ENCODE measurements at regions not wholly inside any gene's neighbourhood (a gene's known extent, or its start where the extent isn't known, plus 50 kb on each side); places are given as distances from the start of the nearest gene placed in this dataset.

GRCh38 chr11:91800208-91800914, 424.3 kb upstream of the FAT3 start:
- H4K91ac ChIP-seq (ENCODE audit: low read length) = no peak overlapping the region
- peak overlapping the region; percentile 6 for H2AK5ac ChIP-seq (ENCODE audit: low read length, severe bottlenecking)
- no peak overlapping the region for H2BK12ac ChIP-seq (ENCODE audit: low read length in 2 of 2)
- H3K4me3 ChIP-seq (ENCODE audit: insufficient read depth in 1 of 2, low read depth in 1 of 2, low read length in 2 of 2) = no peak overlapping the region
- H3K23ac ChIP-seq (ENCODE audit: low read length in 2 of 2) = no peak overlapping the region
- H3K9ac ChIP-seq (ENCODE audit: low read length) = no peak overlapping the region
- H4K8ac ChIP-seq (ENCODE audit: low read length) = no peak overlapping the region
- H3K27me3 ChIP-seq (ENCODE audit: control insufficient read depth in 1 of 2, insufficient read depth in 1 of 2, low read length in 2 of 2) = peaks cover 0 to 21% of the 10 kb centered on the region in 2 experiments
- H3K27ac ChIP-seq (ENCODE audit: low read length, poor library complexity, severe bottlenecking) = no peak overlapping the region
- H2BK15ac ChIP-seq (ENCODE audit: low read depth, poor library complexity, severe bottlenecking) = no peak overlapping the region
- H3K4ac ChIP-seq (ENCODE audit: low read depth in 1 of 2, low read length in 2 of 2) = no peak overlapping the region
- no peak overlapping the region for H2AFZ ChIP-seq (ENCODE audit: low read depth, low read length)
- peak overlapping the region in 1 of 2 experiments; percentile 59 for H3K14ac ChIP-seq (ENCODE audit: low read length in 2 of 2)
- DNase-seq = no peak
- H2BK120ac ChIP-seq (ENCODE audit: low read depth, low read length) = no peak overlapping the region
- H3K4me1 ChIP-seq (ENCODE audit: control insufficient read depth, insufficient read depth, low read depth, low read length) = peaks cover 14% of the 10 kb centered on the region
- no peaks in the 10 kb centered on the region for H3K36me3 ChIP-seq (ENCODE audit: control insufficient read depth in 1 of 2, insufficient read depth in 2 of 2, low read depth in 1 of 2, low read length in 2 of 2)
- H3K9me3 ChIP-seq (ENCODE audit: control insufficient read depth, low read length) = no peaks in the 10 kb centered on the region
- WGBS = 89% methylated on average over 9 of the region's 9 CpGs
- H3K4me2 ChIP-seq (ENCODE audit: low read length, poor library complexity, severe bottlenecking) = no peak overlapping the region
- no peaks in the 10 kb centered on the region for H3K79me1 ChIP-seq (replicated peaks; ENCODE audit: low read length, poor library complexity, severe bottlenecking)
- H2BK5ac ChIP-seq (ENCODE audit: low read depth, low read length, poor library complexity, severe bottlenecking) = no peak overlapping the region
- H3K18ac ChIP-seq (ENCODE audit: low read depth in 1 of 2, low read length in 2 of 2) = no peak overlapping the region

DNA sequence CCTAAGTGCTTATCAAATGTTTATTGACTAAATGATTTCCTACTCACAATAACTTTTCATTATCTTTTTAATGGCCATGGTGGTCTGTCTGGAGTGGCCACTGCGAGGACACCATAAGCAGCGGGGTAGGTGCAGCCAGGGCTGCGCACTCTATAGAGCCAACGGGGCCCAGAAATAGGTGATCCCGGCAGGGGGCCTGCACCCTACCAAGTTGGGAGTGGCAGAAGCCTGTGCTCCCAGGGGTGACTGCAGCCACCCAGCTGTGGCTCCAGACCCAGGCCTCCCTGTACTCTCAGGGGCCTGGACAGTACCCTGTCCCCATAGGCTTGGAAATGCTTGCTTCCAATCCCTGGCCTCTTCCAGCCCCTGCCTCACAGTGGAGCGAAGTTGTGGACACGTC, 426.4 kb upstream of the FAT3 start:
- DNase-seq = no peak
- H4K8ac ChIP-seq (ENCODE audit: low read length) = no peak overlapping the region
- H2BK120ac ChIP-seq (ENCODE audit: low read depth, low read length) = no peak overlapping the region
- no peak overlapping the region for H3K27ac ChIP-seq (ENCODE audit: low read length, poor library complexity, severe bottlenecking)
- H2BK5ac ChIP-seq (ENCODE audit: low read depth, low read length, poor library complexity, severe bottlenecking) = peak overlapping the region; percentile 39
- no peak overlapping the region for H2BK15ac ChIP-seq (ENCODE audit: low read depth, poor library complexity, severe bottlenecking)
- peaks cover 14% of the 10 kb centered on the region for H3K4me1 ChIP-seq (ENCODE audit: control insufficient read depth, insufficient read depth, low read depth, low read length)
- no peak overlapping the region for H3K9ac ChIP-seq (ENCODE audit: low read length)
- H3K4me2 ChIP-seq (ENCODE audit: low read length, poor library complexity, severe bottlenecking) = no peak overlapping the region
- no peaks in the 10 kb centered on the region for H3K9me3 ChIP-seq (ENCODE audit: control insufficient read depth, low read length)
- H3K18ac ChIP-seq (ENCODE audit: low read depth in 1 of 2, low read length in 2 of 2) = peak overlapping the region in 1 of 2 experiments; percentile 3
- H3K14ac ChIP-seq (ENCODE audit: low read length in 2 of 2) = no peak overlapping the region
- H2AFZ ChIP-seq (ENCODE audit: low read depth, low read length) = no peak overlapping the region
- WGBS = 95% methylated on average over 7 of the region's 7 CpGs
- no peak overlapping the region for H3K4me3 ChIP-seq (ENCODE audit: insufficient read depth in 1 of 2, low read depth in 1 of 2, low read length in 2 of 2)
- no peak overlapping the region for H2BK12ac ChIP-seq (ENCODE audit: low read length in 2 of 2)
- no peak overlapping the region for H3K4ac ChIP-seq (ENCODE audit: low read depth in 1 of 2, low read length in 2 of 2)
- H3K79me1 ChIP-seq (replicated peaks; ENCODE audit: low read length, poor library complexity, severe bottlenecking) = no peaks in the 10 kb centered on the region
- peaks cover 0 to 21% of the 10 kb centered on the region in 2 experiments for H3K27me3 ChIP-seq (ENCODE audit: control insufficient read depth in 1 of 2, insufficient read depth in 1 of 2, low read length in 2 of 2)
- H3K36me3 ChIP-seq (ENCODE audit: control insufficient read depth in 1 of 2, insufficient read depth in 2 of 2, low read depth in 1 of 2, low read length in 2 of 2) = no peaks in the 10 kb centered on the region
- peak overlapping the region; percentile 92 for H2AK5ac ChIP-seq (ENCODE audit: low read length, severe bottlenecking)
- H4K91ac ChIP-seq (ENCODE audit: low read length) = peak overlapping the region; percentile 25
- no peak overlapping the region for H3K23ac ChIP-seq (ENCODE audit: low read length in 2 of 2)

DNA sequence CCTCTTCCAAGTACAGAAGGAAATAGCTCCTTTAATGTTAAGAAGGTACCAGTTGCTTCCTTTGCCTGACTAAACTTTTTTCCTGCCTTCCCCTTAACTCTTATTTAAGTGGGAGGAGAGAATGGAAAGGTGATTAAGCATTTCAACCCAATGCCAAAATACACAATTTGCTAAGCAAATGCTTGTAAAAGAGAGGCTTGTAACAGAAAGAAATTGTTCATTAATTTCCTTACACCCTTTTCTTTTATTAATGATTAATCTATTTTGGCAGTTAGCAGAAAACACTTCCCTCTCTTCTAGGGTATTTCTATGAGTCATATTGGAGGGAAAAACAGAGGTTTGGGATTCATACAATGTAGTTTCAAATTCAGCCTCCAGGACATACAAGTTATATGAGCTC, 427.6 kb upstream of the FAT3 start:
- Histone ChIP-seq H2BK12ac (ENCODE audit: low read length in 2 of 2) (no peak overlapping the region), H2AK5ac (ENCODE audit: low read length, severe bottlenecking) (no peak overlapping the region), H2BK5ac (ENCODE audit: low read depth, low read length, poor library complexity, severe bottlenecking) (no peak overlapping the region), H3K27me3 (ENCODE audit: control insufficient read depth in 1 of 2, insufficient read depth in 1 of 2, low read length in 2 of 2) (peaks cover 0 to 14% of the 10 kb centered on the region in 2 experiments), H3K9me3 (ENCODE audit: control insufficient read depth, low read length) (no peaks in the 10 kb centered on the region), H3K23ac (ENCODE audit: low read length in 2 of 2) (no peak overlapping the region), H3K79me1 (replicated peaks; ENCODE audit: low read length, poor library complexity, severe bottlenecking) (no peaks in the 10 kb centered on the region), H3K18ac (ENCODE audit: low read depth in 1 of 2, low read length in 2 of 2) (no peak overlapping the region), H3K36me3 (ENCODE audit: control insufficient read depth in 1 of 2, insufficient read depth in 2 of 2, low read depth in 1 of 2, low read length in 2 of 2) (no peaks in the 10 kb centered on the region), H3K14ac (ENCODE audit: low read length in 2 of 2) (no peak overlapping the region), H4K8ac (ENCODE audit: low read length) (no peak overlapping the region), H3K9ac (ENCODE audit: low read length) (no peak overlapping the region), H3K4me2 (ENCODE audit: low read length, poor library complexity, severe bottlenecking) (no peak overlapping the region), H3K4me1 (ENCODE audit: control insufficient read depth, insufficient read depth, low read depth, low read length) (peaks cover 12% of the 10 kb centered on the region), H3K4me3 (ENCODE audit: insufficient read depth in 1 of 2, low read depth in 1 of 2, low read length in 2 of 2) (no peak overlapping the region), H4K91ac (ENCODE audit: low read length) (no peak overlapping the region), H3K4ac (ENCODE audit: low read depth in 1 of 2, low read length in 2 of 2) (no peak overlapping the region), H2BK15ac (ENCODE audit: low read depth, poor library complexity, severe bottlenecking) (no peak overlapping the region), H2BK120ac (ENCODE audit: low read depth, low read length) (no peak overlapping the region), H2AFZ (ENCODE audit: low read depth, low read length) (no peak overlapping the region), H3K27ac (ENCODE audit: low read length, poor library complexity, severe bottlenecking) (peak overlapping the region; percentile 92)
- DNase-seq = no peak

DNA sequence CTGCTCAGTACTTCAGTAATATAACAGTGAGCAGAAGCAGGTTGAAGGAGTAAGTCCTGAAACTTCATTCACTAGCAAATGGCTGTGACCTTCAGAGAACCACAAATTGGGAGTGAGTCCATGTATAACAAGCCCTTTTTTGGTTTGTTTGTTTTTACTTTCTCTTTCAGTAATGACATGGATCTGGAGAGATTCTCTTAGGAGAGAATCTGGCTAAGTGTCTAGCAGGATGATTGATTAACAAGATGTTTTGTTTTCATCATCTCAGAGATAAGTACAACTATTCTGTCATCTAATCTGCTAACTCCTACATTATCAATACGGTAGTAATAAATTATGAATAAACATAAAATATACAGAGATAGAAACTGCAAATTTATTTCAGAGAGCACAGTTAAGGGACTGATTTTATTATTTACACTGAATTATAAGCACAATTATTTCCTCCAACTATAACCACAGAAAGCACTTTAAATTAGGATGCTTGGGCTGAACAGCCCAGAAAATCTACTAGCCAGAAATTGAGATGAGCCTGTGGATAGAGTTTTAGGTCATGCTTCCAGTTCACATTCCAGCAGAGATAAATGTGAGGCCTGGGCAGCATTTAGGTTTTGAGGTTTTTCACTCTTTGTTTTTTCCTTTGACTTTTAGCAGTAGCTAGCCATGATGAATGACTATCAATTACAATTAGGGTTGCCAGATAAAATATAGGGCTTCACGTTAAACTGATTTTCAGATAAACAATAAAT, 429.3 kb upstream of the FAT3 start:
- H3K9ac ChIP-seq (ENCODE audit: low read length) = no peak overlapping the region
- no peaks in the 10 kb centered on the region for H3K79me1 ChIP-seq (replicated peaks; ENCODE audit: low read length, poor library complexity, severe bottlenecking)
- H2BK12ac ChIP-seq (ENCODE audit: low read length in 2 of 2) = no peak overlapping the region
- no peaks in the 10 kb centered on the region for H3K9me3 ChIP-seq (ENCODE audit: control insufficient read depth, low read length)
- H2AFZ ChIP-seq (ENCODE audit: low read depth, low read length) = no peak overlapping the region
- H2AK5ac ChIP-seq (ENCODE audit: low read length, severe bottlenecking) = no peak overlapping the region
- H3K27me3 ChIP-seq (ENCODE audit: control insufficient read depth in 1 of 2, insufficient read depth in 1 of 2, low read length in 2 of 2) = peaks cover 0 to 6% of the 10 kb centered on the region in 2 experiments
- no peaks in the 10 kb centered on the region for H3K36me3 ChIP-seq (ENCODE audit: control insufficient read depth in 1 of 2, insufficient read depth in 2 of 2, low read depth in 1 of 2, low read length in 2 of 2)
- no peak overlapping the region for H3K23ac ChIP-seq (ENCODE audit: low read length in 2 of 2)
- H2BK120ac ChIP-seq (ENCODE audit: low read depth, low read length) = no peak overlapping the region
- H3K14ac ChIP-seq (ENCODE audit: low read length in 2 of 2) = no peak overlapping the region
- H2BK5ac ChIP-seq (ENCODE audit: low read depth, low read length, poor library complexity, severe bottlenecking) = no peak overlapping the region
- H4K8ac ChIP-seq (ENCODE audit: low read length) = no peak overlapping the region
- H3K4me2 ChIP-seq (ENCODE audit: low read length, poor library complexity, severe bottlenecking) = no peak overlapping the region
- no peak overlapping the region for H3K4me3 ChIP-seq (ENCODE audit: insufficient read depth in 1 of 2, low read depth in 1 of 2, low read length in 2 of 2)
- H3K4ac ChIP-seq (ENCODE audit: low read depth in 1 of 2, low read length in 2 of 2) = no peak overlapping the region
- DNase-seq = peak; percentile 33
- H3K27ac ChIP-seq (ENCODE audit: low read length, poor library complexity, severe bottlenecking) = no peak overlapping the region
- H2BK15ac ChIP-seq (ENCODE audit: low read depth, poor library complexity, severe bottlenecking) = no peak overlapping the region
- H3K18ac ChIP-seq (ENCODE audit: low read depth in 1 of 2, low read length in 2 of 2) = no peak overlapping the region
- H4K91ac ChIP-seq (ENCODE audit: low read length) = no peak overlapping the region
- no CpG with 5 or more reads among the region's 2 CpGs for WGBS
- H3K4me1 ChIP-seq (ENCODE audit: control insufficient read depth, insufficient read depth, low read depth, low read length) = peaks cover 13% of the 10 kb centered on the region

Data from mesenchymal stem cell (in vitro differentiated cells and primary cell).